HCT116 (cell line): ENCODE measurements at regions not wholly inside any gene's neighbourhood (a gene's known extent, or its start where the extent isn't known, plus 50 kb on each side); places are given as distances from the start of the nearest gene placed in this dataset.

ENCODE experiments used
- ATAC-seq: fragments of 200-7000 bp; cut with Tn5 transposase; 2 replicates; pipeline ENCODE4 v1.9.1; 2020; ENCODE audit warnings: mild to moderate bottlenecking, moderate library complexity
- BruUV-seq: library from RNA; stranded (reverse); fragments of 400-500 nt; replicated peaks from 2 replicates; lab custom pipeline; 2021; lab: Mats Ljungman, UMichigan
- CTCF ChIA-PET: fragments of 300-600 bp; sonication (Branson Sonifier 250); formaldehyde crosslinking; loops from one replicate; lab custom pipeline; 2021; ENCODE audit warnings: antibody characterized with exemption; lab: Charles Lee
- POLR2A ChIA-PET: fragments of 300-600, 350-600 bp; sonication (Branson Sonifier 250); formaldehyde crosslinking; loops from one replicate; lab custom pipeline; 2021; ENCODE audit warnings: antibody characterized with exemption; lab: Charles Lee
- RAD21 ChIA-PET, 2 experiments: fragments of 300-600 bp; sonication (Branson Sonifier 250); formaldehyde crosslinking; loops; one replicate each; lab custom pipeline; 2023; ENCODE audit warnings: low total read pairs in 2 of 2; ENCODE audit not compliant: uncharacterized antibody in 2 of 2, unreplicated experiment in 2 of 2, low non-redundant PET in 1 of 2; lab: Charles Lee
- DNase-seq: peaks from one replicate; pipeline ENCODE4 v3.0.0-alpha.2; 2010; ENCODE audit warnings: low read depth, low spot score
- H2AFZ ChIP-seq: fragments of 200-600 bp; shearing (Covaris generic), sonication (generic); 2 replicates; pipeline ENCODE4 v1.6.1; 2017; ENCODE audit warnings: low read depth, mixed run types, mixed read lengths, antibody characterized with exemption, low read length; ENCODE audit not compliant: poor library complexity, severe bottlenecking
- H3K27ac ChIP-seq: 2 replicates; pipeline ENCODE4 v1.5.1; 2012; ENCODE audit warnings: low read depth, low read length
- H3K27me3 ChIP-seq: fragments of 200-600 bp; sonication (generic); 2 replicates; pipeline ENCODE4 v1.6.1; 2016; ENCODE audit warnings: mixed run types, low read length, mixed read lengths; ENCODE audit not compliant: insufficient read depth
- H3K36me3 ChIP-seq, 2 experiments: fragments of 200-500 bp in 1 of 2; fragments of 200-600 bp in 1 of 2; sonication (Bioruptor generic) in 1 of 2; sonication (generic) in 1 of 2; 2 replicates each; pipeline versions ENCODE4 v1.5.1 to v1.6.1; 2014 to 2016; ENCODE audit warnings: low read length in 2 of 2, inconsistent platforms in 1 of 2, mixed read lengths in 1 of 2, mixed run types in 1 of 2; ENCODE audit not compliant: insufficient read depth in 2 of 2, control insufficient read depth in 1 of 2
- H3K4me1 ChIP-seq, 2 experiments: fragments of 200-600 bp in 1 of 2; sonication (generic) in 1 of 2; 2 replicates each; pipeline versions ENCODE4 v1.5.1 to v1.6.1; 2012 to 2017; ENCODE audit warnings: low read length in 2 of 2, inconsistent platforms in 1 of 2, mild to moderate bottlenecking in 1 of 2, mixed read lengths in 1 of 2, mixed run types in 1 of 2, moderate library complexity in 1 of 2; ENCODE audit not compliant: insufficient read depth in 2 of 2, control insufficient read depth in 1 of 2
- H3K4me2 ChIP-seq: fragments of 200-600 bp; sonication (generic); 2 replicates; pipeline ENCODE4 v1.6.1; 2017; ENCODE audit warnings: mixed run types, low read length, mixed read lengths
- H3K4me3 ChIP-seq, 2 experiments: fragments of 200-600 bp in 1 of 2; sonication (generic) in 1 of 2; replicated peaks in 1 of 2; 2 replicates each; pipeline ENCODE4 v1.5.1; 2011 to 2016; ENCODE audit warnings: low read length in 2 of 2, control low read depth in 1 of 2, low read depth in 1 of 2, mild to moderate bottlenecking in 1 of 2, mixed read lengths in 1 of 2, mixed run types in 1 of 2
- H3K79me2 ChIP-seq: fragments of 200-600 bp; sonication (generic); 2 replicates; pipeline ENCODE4 v1.6.1; 2017; ENCODE audit warnings: mild to moderate bottlenecking, mixed run types, low read length, moderate library complexity, mixed read lengths; ENCODE audit not compliant: insufficient read depth
- H3K9ac ChIP-seq: fragments of 200-600 bp; sonication (generic); 2 replicates; pipeline ENCODE4 v1.6.1; 2016; ENCODE audit warnings: low read length, mixed read lengths
- H3K9me2 ChIP-seq: fragments of 200-600 bp; sonication (generic), shearing (Covaris generic); 2 replicates; pipeline ENCODE4 v1.6.1; 2017; ENCODE audit warnings: mixed run types, mild to moderate bottlenecking, moderate library complexity; ENCODE audit not compliant: insufficient read depth
- H3K9me3 ChIP-seq, 2 experiments: fragments of 200-500 bp in 1 of 2; fragments of 200-600 bp in 1 of 2; sonication (Bioruptor generic) in 1 of 2; sonication (generic) in 1 of 2; 2 replicates each; pipeline ENCODE4 v1.6.1; 2014 to 2017; ENCODE audit warnings: low read length in 2 of 2, mixed read lengths in 2 of 2, inconsistent platforms in 1 of 2, low read depth in 1 of 2, mild to moderate bottlenecking in 1 of 2, mixed run types in 1 of 2, moderate library complexity in 1 of 2; ENCODE audit not compliant: control insufficient read depth in 1 of 2, insufficient read depth in 1 of 2
- H4K20me1 ChIP-seq: fragments of 200-600 bp; sonication (generic), shearing (Covaris generic); 2 replicates; pipeline ENCODE4 v1.6.1; 2017; ENCODE audit warnings: mixed run types, mild to moderate bottlenecking, moderate library complexity; ENCODE audit not compliant: insufficient read depth
- CBX3 ChIP-seq: IDR thresholded peaks from 2 replicates; pipeline ENCODE4 v1.6.1; 2012; ENCODE audit warnings: low read depth
- CEBPB ChIP-seq: IDR thresholded peaks from 2 replicates; pipeline ENCODE4 v1.6.1; 2012; ENCODE audit warnings: low read depth
- CTCF ChIP-seq, 3 experiments: fragments of 200-600 bp in 1 of 3; sonication (generic) in 1 of 3; IDR thresholded peaks in 2 of 3; conservative IDR thresholded peaks in 1 of 3; 2 replicates each; pipeline ENCODE4 v1.5.1; 2012 to 2017; ENCODE audit warnings: low read depth in 2 of 3, low read length in 2 of 3, antibody characterized with exemption in 1 of 3, borderline replicate concordance in 1 of 3, control low read depth in 1 of 3, mild to moderate bottlenecking in 1 of 3, mixed read lengths in 1 of 3, mixed run types in 1 of 3, moderate library complexity in 1 of 3; ENCODE audit not compliant: insufficient read depth in 1 of 3
- EGR1 ChIP-seq: IDR thresholded peaks from 2 replicates; pipeline ENCODE4 v1.6.1; 2012; ENCODE audit warnings: low read depth
- EZH2 ChIP-seq: fragments of 200-600 bp; sonication (generic); IDR thresholded peaks from 2 replicates; pipeline ENCODE4 v1.6.1; 2017; ENCODE audit warnings: antibody characterized with exemption, mixed run types
- EZH2phosphoT487 ChIP-seq: fragments of 200-600 bp; IDR thresholded peaks from 2 replicates; pipeline ENCODE4 v1.6.1; 2018; ENCODE audit warnings: antibody characterized with exemption, borderline replicate concordance
- FOSL1 ChIP-seq: IDR thresholded peaks from 2 replicates; pipeline ENCODE4 v1.6.1; 2012; ENCODE audit warnings: low read depth
- JUND ChIP-seq: IDR thresholded peaks from 2 replicates; pipeline ENCODE4 v1.6.1; 2012
- MAX ChIP-seq: IDR thresholded peaks from 2 replicates; pipeline ENCODE4 v1.6.1; 2012
- POLR2A ChIP-seq: IDR thresholded peaks from 2 replicates; pipeline ENCODE4 v1.7.0; 2011; ENCODE audit warnings: borderline replicate concordance; ENCODE audit not compliant: insufficient read depth, insufficient read length; ENCODE audit errors: extremely low read depth
- RAD21 ChIP-seq: IDR thresholded peaks from 2 replicates; pipeline ENCODE4 v1.6.1; 2012; ENCODE audit warnings: low read depth, mild to moderate bottlenecking
- SIN3A ChIP-seq: IDR thresholded peaks from 2 replicates; pipeline ENCODE4 v1.6.1; 2012; ENCODE audit warnings: low read depth
- SP1 ChIP-seq: IDR thresholded peaks from 2 replicates; pipeline ENCODE4 v1.6.1; 2012; ENCODE audit warnings: low read depth
- SRF ChIP-seq: IDR thresholded peaks from 2 replicates; pipeline ENCODE4 v1.6.1; 2012; ENCODE audit warnings: low read depth
- TCF7L2 ChIP-seq: IDR thresholded peaks from 2 replicates; pipeline ENCODE4 v1.7.0; 2011; ENCODE audit warnings: borderline replicate concordance, inconsistent platforms; ENCODE audit not compliant: insufficient read depth, insufficient read length; ENCODE audit errors: extremely low read depth
- YY1 ChIP-seq: IDR thresholded peaks from 2 replicates; pipeline ENCODE4 v1.6.1; 2011; ENCODE audit warnings: low read length, low read depth, moderate library complexity, mild to moderate bottlenecking; ENCODE audit not compliant: insufficient replicate concordance; ENCODE audit errors: extremely low read depth
- ZBTB33 ChIP-seq: IDR thresholded peaks from 2 replicates; pipeline ENCODE4 v1.6.1; 2011; ENCODE audit warnings: mild to moderate bottlenecking, low read length, moderate library complexity; ENCODE audit not compliant: insufficient replicate concordance; ENCODE audit errors: extremely low read depth
- ZNF274 ChIP-seq: fragments of 200-500 bp; sonication (Bioruptor generic); IDR thresholded peaks from 2 replicates; pipeline ENCODE4 v1.6.1; 2014; ENCODE audit warnings: mild to moderate bottlenecking, low read depth, low read length, inconsistent platforms
- intact Hi-C: fragments of 100-400 bp; cut with micrococcal nuclease; formaldehyde crosslinking; loops from 2 replicates; pipeline ENCODE4 v1.10.0; 2022
- TF ChIP-seq, protein P1 (sequence below): IDR thresholded peaks from 2 replicates; pipeline ENCODE4 v1.6.1; 2012

- POLR2A ChIA-PET = no interaction called here
- no peaks in the 10 kb centered on the region for H3K9me3 ChIP-seq
- no peak overlapping the region for H3K9ac ChIP-seq
- intact Hi-C loops = no loop called here
- no peaks in the 10 kb centered on the region for H3K9me2 ChIP-seq
- no peaks in the 10 kb centered on the region for H3K79me2 ChIP-seq
- no peak for DNase-seq
- CTCF ChIA-PET = interaction anchor here (1.0 kb wide), 1 partner anchor 74 kb away, joined by 3 read pairs; no protein-coding TSS in a partner anchor
- no peak overlapping the region for H3K27ac ChIP-seq
- H3K27me3 ChIP-seq = peaks cover 25% of the 10 kb centered on the region; the same call in 1 of the 2 replicates
- no peaks in the 10 kb centered on the region for H3K36me3 ChIP-seq
- BruUV-seq = no TSS peak
- TF ChIP-seq RAD21 (no peak), TCF7L2 (no peak), EGR1 (no peak), SIN3A (no peak), FOSL1 (no peak), CTCF (IDR thresholded peaks at IDR 0.05 in 2 of 3, conservative IDR thresholded peaks at IDR 0.05 in 1 of 3; ENCODE audit: borderline replicate concordance in 1 of 3, insufficient read depth in 1 of 3, low read depth in 2 of 3, low read length in 2 of 3) (no peak), CEBPB (no peak), CBX3 (no peak), YY1 (no peak), SP1 (no peak), ZNF274 (no peak), SRF (no peak), EZH2phosphoT487 (no peak), EZH2 (no peak), JUND (no peak), ZBTB33 (no peak), POLR2A (no peak), MAX (no peak)
- TF ChIP-seq, protein P1, sequence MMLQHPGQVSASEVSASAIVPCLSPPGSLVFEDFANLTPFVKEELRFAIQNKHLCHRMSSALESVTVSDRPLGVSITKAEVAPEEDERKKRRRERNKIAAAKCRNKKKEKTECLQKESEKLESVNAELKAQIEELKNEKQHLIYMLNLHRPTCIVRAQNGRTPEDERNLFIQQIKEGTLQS = no peak
- TF ChIP-seq, all 23 proteins: peak for 0
- Histone ChIP-seq H3K4me1 (no peaks in the 10 kb centered on the region), H2AFZ (no peak overlapping the region), H4K20me1 (no peaks in the 10 kb centered on the region), H3K4me3 (no peak overlapping the region), H3K4me2 (no peak overlapping the region)
- ATAC-seq = no peak
- RAD21 ChIA-PET = no interaction called here
These were observed 77.5 kb upstream of the LINGO1 start for GRCh38 chr15:77710206-77710605.
